Adipocyte (in vitro differentiated cells): ENCODE measurements at regions not wholly inside any gene's neighbourhood (a gene's known extent, or its start where the extent isn't known, plus 50 kb on each side); places are given as distances from the start of the nearest gene placed in this dataset.

Experiments used
- DNase-seq: peaks from one replicate; pipeline ENCODE4 v3.0.0-alpha.2; 2015; ENCODE audit warnings: low read depth
- H3K27me3 ChIP-seq: replicated peaks from 2 replicates; pipeline ENCODE4 v1.7.0; 2013; ENCODE audit warnings: mild to moderate bottlenecking, low read length, moderate library complexity; ENCODE audit not compliant: control insufficient read depth, insufficient read depth
- H3K36me3 ChIP-seq: 2 replicates; pipeline ENCODE4 v1.7.0; 2013; ENCODE audit warnings: low read length, mild to moderate bottlenecking, moderate library complexity; ENCODE audit not compliant: control insufficient read depth, insufficient read depth, severe bottlenecking
- H3K4me1 ChIP-seq: 2 replicates; pipeline ENCODE4 v1.7.0; 2013; ENCODE audit warnings: mild to moderate bottlenecking, low read length, moderate library complexity; ENCODE audit not compliant: control insufficient read depth, insufficient read depth
- H3K4me3 ChIP-seq: 2 replicates; pipeline ENCODE4 v1.7.0; 2013; ENCODE audit warnings: mild to moderate bottlenecking, low read length, moderate library complexity
- H3K9ac ChIP-seq: 2 replicates; pipeline ENCODE4 v1.7.0; 2013; ENCODE audit warnings: mild to moderate bottlenecking, low read length, moderate library complexity
- H3K9me3 ChIP-seq: 2 replicates; pipeline ENCODE4 v1.7.0; 2013; ENCODE audit warnings: mild to moderate bottlenecking, low read length, moderate library complexity; ENCODE audit not compliant: control insufficient read depth

DNA sequence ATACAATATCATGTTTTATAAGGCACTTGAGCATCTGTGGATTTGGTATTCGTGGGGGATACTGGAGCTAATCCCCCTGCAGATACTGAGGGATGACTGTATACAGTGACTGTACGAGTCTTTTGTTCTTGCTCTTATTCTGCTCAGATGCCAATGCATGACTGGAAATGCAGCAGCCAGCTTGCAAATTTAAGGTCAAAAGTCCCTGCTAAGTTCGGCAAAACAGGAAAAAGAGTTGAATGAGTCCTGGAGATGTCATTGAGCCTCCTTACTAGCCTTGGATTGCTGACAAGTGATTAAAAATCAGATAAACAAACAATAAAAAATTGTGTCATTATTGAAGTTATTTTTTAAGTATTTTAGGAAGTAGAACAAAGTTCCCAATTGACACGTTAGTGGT lies 599.3 kb upstream of the IMPG1 start:
- H3K9ac ChIP-seq = no peak overlapping the region
- no peak for DNase-seq
- no peaks in the 10 kb centered on the region for H3K36me3 ChIP-seq
- no peaks in the 10 kb centered on the region for H3K27me3 ChIP-seq
- no peaks in the 10 kb centered on the region for H3K4me1 ChIP-seq
- H3K9me3 ChIP-seq = no peaks in the 10 kb centered on the region
- H3K4me3 ChIP-seq = no peak overlapping the region

DNA sequence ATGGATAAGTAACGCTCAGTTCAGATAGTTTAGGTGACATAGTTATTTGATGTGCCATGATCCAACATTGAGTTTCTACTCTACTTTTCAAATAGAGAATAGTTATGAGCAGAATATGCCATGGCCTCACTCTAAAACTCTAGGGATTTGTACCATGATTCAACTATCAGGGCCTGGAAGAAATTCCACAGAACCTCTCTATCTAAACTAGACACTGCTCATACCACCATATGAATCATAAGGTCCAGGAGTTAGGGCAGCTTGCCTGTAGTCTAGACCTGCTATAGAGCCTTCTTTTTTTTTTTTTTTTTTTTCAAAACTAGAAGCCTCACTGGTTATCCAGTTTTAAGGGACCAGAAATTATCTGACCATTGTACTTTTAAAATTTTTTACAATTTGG lies 571.8 kb upstream of the IMPG1 start:
- Histone ChIP-seq H3K9me3 (no peaks in the 10 kb centered on the region), H3K27me3 (no peaks in the 10 kb centered on the region), H3K9ac (no peak overlapping the region), H3K4me1 (no peaks in the 10 kb centered on the region), H3K36me3 (no peaks in the 10 kb centered on the region), H3K4me3 (no peak overlapping the region)
- no peak for DNase-seq

DNA sequence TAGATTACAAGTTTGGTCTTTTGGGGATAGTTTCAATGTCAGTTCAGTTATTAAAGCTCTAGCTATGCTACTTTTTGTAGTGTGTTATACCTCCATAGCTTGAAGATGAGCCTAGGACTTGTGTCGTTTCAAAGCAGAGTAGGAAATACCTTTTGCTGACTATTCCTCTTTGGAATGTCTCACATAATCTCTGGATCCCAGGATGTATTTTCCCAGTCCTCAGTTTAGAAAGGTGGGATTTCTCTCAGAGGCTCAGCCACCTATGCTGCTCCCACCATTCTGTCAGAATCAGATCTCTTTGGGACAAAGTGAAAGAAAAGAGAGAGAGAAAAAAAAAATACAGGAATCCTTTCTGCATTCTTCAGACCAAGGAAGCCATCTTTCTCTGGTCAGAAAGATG lies 567.5 kb upstream of the IMPG1 start:
- no peak for DNase-seq
- H3K36me3 ChIP-seq = no peaks in the 10 kb centered on the region
- H3K4me3 ChIP-seq = no peak overlapping the region

DNA sequence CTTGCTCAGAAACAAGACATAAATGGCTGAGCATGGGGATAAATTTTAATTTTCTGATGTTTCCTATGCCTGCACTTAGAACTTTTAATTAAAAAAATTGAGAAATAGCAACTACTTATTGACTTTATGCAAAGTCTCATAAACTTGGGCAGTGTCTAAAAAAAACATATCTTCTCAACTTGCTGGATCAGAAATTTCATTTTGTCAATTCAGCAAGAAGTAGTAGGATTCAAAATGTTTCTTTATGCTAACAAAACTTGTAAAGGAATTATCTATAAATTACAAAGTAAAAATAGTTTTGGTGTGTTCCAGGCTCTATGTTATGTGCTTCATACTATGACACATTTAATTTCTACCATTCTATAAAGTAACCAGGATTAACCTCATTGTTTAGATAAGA lies 562.2 kb upstream of the IMPG1 start:
- H3K4me1 ChIP-seq = no peaks in the 10 kb centered on the region
- no peak overlapping the region for H3K4me3 ChIP-seq
- no peaks in the 10 kb centered on the region for H3K27me3 ChIP-seq
- DNase-seq = no peak
- no peaks in the 10 kb centered on the region for H3K9me3 ChIP-seq
- no peak overlapping the region for H3K9ac ChIP-seq
- H3K36me3 ChIP-seq = no peaks in the 10 kb centered on the region

More for the DNA sequence above, 567.5 kb upstream of the IMPG1 start:
- Histone ChIP-seq H3K4me1 (no peaks in the 10 kb centered on the region), H3K27me3 (no peaks in the 10 kb centered on the region), H3K9ac (no peak overlapping the region), H3K9me3 (no peaks in the 10 kb centered on the region)

DNA sequence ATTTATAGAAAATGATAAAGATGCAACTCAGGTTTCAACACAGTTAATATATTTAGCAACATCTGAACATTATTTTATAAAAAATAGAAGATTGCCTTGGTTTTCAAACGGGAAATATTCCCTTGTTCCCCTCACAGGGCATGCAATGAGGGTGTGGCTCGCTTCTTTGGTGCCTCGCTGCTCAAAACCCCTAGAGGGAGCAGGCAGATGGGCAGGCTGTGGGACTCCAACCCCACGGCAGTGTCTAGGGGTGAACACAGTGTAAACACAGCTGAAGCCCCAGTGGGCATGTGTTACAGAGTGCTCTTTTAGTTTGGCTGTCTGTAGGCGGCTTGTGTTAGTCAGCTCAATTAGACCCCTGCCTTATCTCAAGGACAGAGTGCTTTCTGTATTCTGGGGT lies 560.8 kb upstream of the IMPG1 start:
- no peak for DNase-seq

DNA sequence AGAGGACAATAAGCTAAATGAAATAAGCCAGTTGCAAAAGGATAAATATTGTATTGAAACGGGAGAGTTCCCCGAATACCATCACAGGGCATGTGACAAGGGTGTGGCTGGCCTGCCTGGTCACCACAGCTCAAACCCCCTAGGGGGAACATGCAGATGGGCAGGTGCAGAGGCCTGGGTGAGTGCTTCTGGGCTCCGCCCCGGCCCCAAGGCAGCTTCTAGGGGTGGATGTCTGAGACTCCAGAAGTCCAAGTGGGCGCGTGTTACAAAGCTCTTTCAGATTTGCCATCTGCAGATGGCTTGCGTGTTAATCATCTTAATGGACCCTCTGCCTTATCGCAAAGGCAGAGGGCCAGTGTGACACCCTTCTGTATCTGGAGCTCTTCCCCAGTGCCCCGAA lies 559.2 kb upstream of the IMPG1 start:
- no peaks in the 10 kb centered on the region for H3K27me3 ChIP-seq
- no peaks in the 10 kb centered on the region for H3K36me3 ChIP-seq
- H3K4me1 ChIP-seq = no peaks in the 10 kb centered on the region
- no peak overlapping the region for H3K4me3 ChIP-seq
- H3K9me3 ChIP-seq = no peaks in the 10 kb centered on the region
- DNase-seq = no peak
- no peak overlapping the region for H3K9ac ChIP-seq

More for the DNA sequence above, 560.8 kb upstream of the IMPG1 start:
- H3K27me3 ChIP-seq = no peaks in the 10 kb centered on the region
- H3K9me3 ChIP-seq = no peaks in the 10 kb centered on the region
- no peak overlapping the region for H3K9ac ChIP-seq
- H3K4me1 ChIP-seq = no peaks in the 10 kb centered on the region
- no peak overlapping the region for H3K4me3 ChIP-seq
- H3K36me3 ChIP-seq = no peaks in the 10 kb centered on the region

DNA sequence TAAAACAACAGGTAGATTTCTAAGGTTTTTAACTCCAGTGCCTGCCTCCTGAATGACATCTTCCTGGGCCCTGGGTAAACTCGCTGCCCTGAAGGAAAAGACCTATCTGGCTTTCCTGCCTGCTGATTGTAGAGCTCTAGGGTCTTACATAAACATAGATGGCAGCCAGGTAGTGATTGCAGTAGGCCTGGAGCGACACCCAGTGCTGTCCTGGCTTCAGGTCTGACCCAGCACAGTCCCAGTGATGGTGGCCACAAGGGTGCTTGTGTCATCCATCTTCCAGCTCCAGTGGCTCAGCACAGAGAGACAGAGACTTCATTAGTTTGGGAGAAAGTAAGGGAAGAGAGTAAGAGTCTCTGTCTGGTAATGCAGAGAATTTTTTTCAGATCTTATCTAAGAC lies 542.9 kb upstream of the IMPG1 start:
- H3K9me3 ChIP-seq = no peaks in the 10 kb centered on the region
- H3K27me3 ChIP-seq = no peaks in the 10 kb centered on the region
- no peak overlapping the region for H3K4me3 ChIP-seq
- H3K9ac ChIP-seq = no peak overlapping the region
- H3K4me1 ChIP-seq = no peaks in the 10 kb centered on the region
- no peak for DNase-seq
- no peaks in the 10 kb centered on the region for H3K36me3 ChIP-seq

DNA sequence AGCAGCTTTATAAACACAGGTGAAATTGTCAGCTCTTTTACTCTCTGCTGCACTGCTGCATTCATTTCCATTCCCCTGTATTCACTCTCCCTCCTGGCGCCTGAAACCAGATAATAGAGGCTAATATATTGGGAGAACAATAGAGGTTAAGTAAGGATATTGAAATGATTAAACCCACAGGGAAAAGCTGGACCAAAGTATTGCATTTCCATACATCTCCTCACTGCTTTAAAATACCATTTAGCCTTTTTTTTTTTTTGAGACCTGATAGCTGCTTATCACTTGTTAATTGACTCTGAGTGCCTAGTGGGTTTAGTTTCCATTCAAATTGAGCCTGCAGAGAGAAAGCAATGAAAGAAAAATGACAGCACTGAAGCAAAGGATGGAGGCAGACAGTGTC lies 540.5 kb upstream of the IMPG1 start:
- Histone ChIP-seq H3K27me3 (no peaks in the 10 kb centered on the region), H3K4me1 (no peaks in the 10 kb centered on the region), H3K9ac (no peak overlapping the region), H3K4me3 (no peak overlapping the region), H3K9me3 (no peaks in the 10 kb centered on the region), H3K36me3 (no peaks in the 10 kb centered on the region)
- DNase-seq = no peak

DNA sequence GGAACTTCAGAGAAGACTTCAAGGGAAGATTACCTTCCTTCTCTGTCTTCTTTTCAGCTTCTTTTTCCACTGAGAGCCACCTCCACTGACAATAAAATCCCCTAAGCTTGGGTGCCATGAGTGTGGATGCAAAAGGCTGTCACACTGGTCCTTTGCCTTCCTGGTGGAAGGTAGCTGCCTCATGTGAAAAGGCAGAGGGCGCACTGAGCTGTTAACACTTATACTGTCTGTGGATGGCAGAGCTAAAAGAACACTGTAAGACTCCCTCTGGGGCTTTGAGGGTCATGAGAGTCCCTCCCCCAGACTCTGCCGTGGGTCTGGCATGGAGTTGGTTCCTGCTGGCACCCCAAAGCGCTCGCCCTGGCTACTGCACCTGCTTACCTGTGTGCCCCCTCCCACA lies 536.7 kb upstream of the IMPG1 start:
- Histone ChIP-seq H3K27me3 (no peaks in the 10 kb centered on the region), H3K4me1 (no peaks in the 10 kb centered on the region), H3K36me3 (no peaks in the 10 kb centered on the region), H3K9me3 (no peaks in the 10 kb centered on the region), H3K9ac (no peak overlapping the region), H3K4me3 (no peak overlapping the region)
- no peak for DNase-seq

DNA sequence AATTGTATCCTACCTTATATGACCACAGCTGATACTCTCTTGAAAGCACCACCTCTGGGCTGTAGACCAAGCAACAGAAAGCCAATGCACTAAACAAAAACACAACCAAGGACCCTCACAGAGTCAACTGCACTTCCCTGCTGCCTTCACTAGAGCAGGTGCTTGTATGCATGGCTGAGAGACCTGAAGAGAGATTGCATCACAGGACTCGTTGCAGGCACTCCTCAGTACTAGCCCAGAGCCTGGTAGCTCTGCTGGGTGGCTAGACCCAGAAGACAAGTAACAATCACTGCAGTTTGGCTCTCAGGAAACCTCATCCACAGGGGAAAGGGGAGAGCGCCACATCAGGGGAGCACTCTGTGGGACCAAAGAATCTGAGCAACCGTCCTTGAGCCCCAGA lies 521.6 kb upstream of the IMPG1 start:
- no peaks in the 10 kb centered on the region for H3K36me3 ChIP-seq
- H3K4me1 ChIP-seq = no peaks in the 10 kb centered on the region
- DNase-seq = no peak
- H3K4me3 ChIP-seq = no peak overlapping the region
- no peak overlapping the region for H3K9ac ChIP-seq
- peaks cover 3% of the 10 kb centered on the region for H3K9me3 ChIP-seq
- no peaks in the 10 kb centered on the region for H3K27me3 ChIP-seq

DNA sequence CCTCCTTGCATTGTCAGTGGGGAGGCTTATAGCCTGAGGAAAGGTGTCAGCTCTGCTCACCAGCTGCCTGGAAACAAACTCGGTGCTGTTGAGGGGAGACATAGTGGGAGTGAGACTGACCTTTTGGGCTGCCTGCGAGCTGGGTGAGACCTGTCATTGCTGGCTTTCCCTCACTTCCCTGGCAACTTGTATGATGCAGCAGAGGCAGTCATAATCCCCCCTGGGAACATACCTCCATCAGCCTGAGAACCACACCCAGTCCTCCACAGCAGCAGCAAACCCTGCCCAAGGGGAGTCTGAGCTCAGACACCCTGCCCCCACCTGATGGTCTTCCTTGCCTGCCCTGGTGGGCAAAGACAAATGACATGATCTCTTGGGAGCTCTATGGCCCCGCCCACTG lies 521.2 kb upstream of the IMPG1 start:
- Histone ChIP-seq H3K9ac (no peak overlapping the region), H3K27me3 (no peaks in the 10 kb centered on the region), H3K9me3 (peaks cover 3% of the 10 kb centered on the region), H3K4me3 (no peak overlapping the region), H3K36me3 (no peaks in the 10 kb centered on the region), H3K4me1 (no peaks in the 10 kb centered on the region)
- no peak for DNase-seq

DNA sequence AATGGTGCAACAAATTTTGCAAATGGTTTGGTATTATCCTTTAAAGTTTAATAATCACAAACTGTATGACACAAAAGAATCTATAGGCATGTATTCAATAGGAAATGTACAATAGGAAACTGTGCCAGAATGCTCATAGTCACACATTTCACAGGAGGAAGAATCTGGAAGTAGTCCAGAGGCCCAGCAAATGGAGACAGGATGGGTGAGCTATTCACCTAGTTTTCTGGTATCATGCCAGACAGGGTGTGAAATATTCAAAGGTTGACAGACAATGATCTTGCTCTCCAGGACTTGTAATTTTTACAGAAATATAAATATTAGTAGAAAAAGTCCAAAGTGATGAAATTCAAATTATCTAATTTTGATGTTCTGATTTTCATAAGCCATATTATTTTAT lies 520.1 kb upstream of the IMPG1 start:
- Histone ChIP-seq H3K4me1 (no peaks in the 10 kb centered on the region), H3K27me3 (no peaks in the 10 kb centered on the region), H3K36me3 (no peaks in the 10 kb centered on the region), H3K9me3 (peaks cover 3% of the 10 kb centered on the region), H3K4me3 (no peak overlapping the region), H3K9ac (no peak overlapping the region)
- DNase-seq = no peak
